HL-60 (cell line): ENCODE measurements at regions not wholly inside any gene's neighbourhood (a gene's known extent, or its start where the extent isn't known, plus 50 kb on each side); places are given as distances from the start of the nearest gene placed in this dataset.

ENCODE experiments used
- DNase-seq, 2 experiments: peaks; one replicate each; pipeline ENCODE4 v3.0.0-alpha.2; 2010 to 2020; ENCODE audit warnings: low read depth in 1 of 2, low spot score in 1 of 2
- H3K27ac ChIP-seq: fragments of 250-450 bp; sonication (Bioruptor Pico); replicated peaks from 2 replicates; pipeline ENCODE4 v1.5.1; 2020; ENCODE audit warnings: mild to moderate bottlenecking, moderate library complexity
- H3K27me3 ChIP-seq: fragments of 250-450 bp; sonication (Bioruptor Pico); 2 replicates; pipeline ENCODE4 v1.5.1; 2021; ENCODE audit warnings: mild to moderate bottlenecking, moderate library complexity; ENCODE audit not compliant: insufficient read depth, poor library complexity, severe bottlenecking
- H3K4me3 ChIP-seq: replicated peaks from 2 replicates; pipeline ENCODE4 v1.5.1; 2011; ENCODE audit warnings: mild to moderate bottlenecking, control low read depth, low read length; ENCODE audit not compliant: insufficient read depth
- CTCF ChIP-seq: IDR thresholded peaks from one replicate; pipeline ENCODE4 v1.5.1; 2011; ENCODE audit warnings: low read length, control low read depth, inconsistent platforms; ENCODE audit not compliant: insufficient read depth
- GABPA ChIP-seq: IDR thresholded peaks from 2 replicates; pipeline ENCODE4 v1.6.1; 2012; ENCODE audit warnings: low read depth
- POLR2AphosphoS5 ChIP-seq: IDR thresholded peaks from 2 replicates; pipeline ENCODE4 v1.6.1; 2012; ENCODE audit warnings: low read depth
- REST ChIP-seq: IDR thresholded peaks from 2 replicates; pipeline ENCODE4 v1.6.1; 2012; ENCODE audit warnings: low read depth; ENCODE audit not compliant: insufficient replicate concordance
- SPI1 ChIP-seq: IDR thresholded peaks from 2 replicates; pipeline ENCODE4 v1.6.1; 2012; ENCODE audit warnings: low read depth, mild to moderate bottlenecking, borderline replicate concordance

GRCh38 chr2:862731-863466 is 87.8 kb upstream of the SNTG2 start:
- Histone ChIP-seq H3K27ac (no peak overlapping the region), H3K27me3 (no peaks in the 10 kb centered on the region), H3K4me3 (no peak overlapping the region)
- TF ChIP-seq REST: no peak
- no peak for TF ChIP-seq SPI1
- TF ChIP-seq CTCF: no peak
- no peak for TF ChIP-seq GABPA
- no peak for TF ChIP-seq POLR2AphosphoS5
- DNase-seq: no peak

- Histone ChIP-seq H3K27me3 (no peaks in the 10 kb centered on the region), H3K4me3 (no peak overlapping the region), H3K27ac (no peak overlapping the region)
- TF ChIP-seq CTCF (no peak), GABPA (no peak), POLR2AphosphoS5 (no peak), SPI1 (no peak), REST (no peak)
- DNase-seq: no peak
These were observed 88.3 kb upstream of the SNTG2 start for GRCh38 chr2:862355-862687.

GRCh38 chr2:861655-862354 is 88.8 kb upstream of the SNTG2 start:
- Histone ChIP-seq H3K27ac (no peak overlapping the region), H3K4me3 (no peak overlapping the region), H3K27me3 (no peaks in the 10 kb centered on the region)
- TF ChIP-seq SPI1 (no peak), GABPA (no peak), CTCF (no peak), REST (no peak), POLR2AphosphoS5 (no peak)
- no peak for DNase-seq
